H1 (cell line): ENCODE measurements at regions not wholly inside any gene's neighbourhood (a gene's known extent, or its start where the extent isn't known, plus 50 kb on each side); places are given as distances from the start of the nearest gene placed in this dataset.

ENCODE experiments used
- CTCF ChIA-PET: fragments of 300-600 bp; sonication (Branson Sonifier 250); formaldehyde crosslinking; loops from one replicate; lab custom pipeline; 2021; ENCODE audit not compliant: partially characterized antibody; lab: Charles Lee
- POLR2A ChIA-PET: fragments of 300-600 bp; sonication (Branson Sonifier 250); formaldehyde crosslinking; loops from one replicate; lab custom pipeline; 2021; ENCODE audit warnings: inconsistent platforms; ENCODE audit not compliant: partially characterized antibody; lab: Charles Lee
- DNase-seq, 2 experiments: peaks; one replicate each; pipeline versions ENCODE4 v3.0.0 to v3.0.0-alpha.2; 2010 to 2022; ENCODE audit warnings: low spot score in 2 of 2, low read depth in 1 of 2, mixed read lengths in 1 of 2
- FAIRE-seq: peaks from 2 replicates; lab custom pipeline; 2011; peaks lifted over from hg19 to GRCh38; lab: Jason Lieb, UNC
- H2AFZ ChIP-seq: 2 replicates; pipeline ENCODE4 v1.8.1; 2012; ENCODE audit warnings: low read length, inconsistent platforms
- H2AK5ac ChIP-seq: 2 replicates; pipeline ENCODE4 v1.6.1; 2013; ENCODE audit warnings: low read depth, low read length
- H2BK120ac ChIP-seq: replicated peaks from 2 replicates; pipeline ENCODE3; 2013; ENCODE audit warnings: low read depth, low read length, inconsistent platforms
- H2BK12ac ChIP-seq: 2 replicates; pipeline ENCODE4 v1.6.1; 2013; ENCODE audit warnings: low read depth, low read length
- H2BK15ac ChIP-seq: 2 replicates; pipeline ENCODE4 v1.6.1; 2013; ENCODE audit warnings: low read length
- H2BK20ac ChIP-seq: 2 replicates; pipeline ENCODE4 v1.6.1; 2013; ENCODE audit warnings: low read length
- H2BK5ac ChIP-seq: 2 replicates; pipeline ENCODE4 v1.6.1; 2013; ENCODE audit warnings: low read depth, low read length
- H3K14ac ChIP-seq: 2 replicates; pipeline ENCODE4 v1.6.1; 2013; ENCODE audit warnings: inconsistent platforms; ENCODE audit not compliant: insufficient read length
- H3K18ac ChIP-seq: 2 replicates; pipeline ENCODE4 v1.6.1; 2013; ENCODE audit warnings: low read length; ENCODE audit errors: extremely low read depth
- H3K23ac ChIP-seq: 2 replicates; pipeline ENCODE4 v1.6.1; 2013; ENCODE audit warnings: inconsistent platforms; ENCODE audit not compliant: insufficient read length
- H3K23me2 ChIP-seq: 2 replicates; pipeline ENCODE4 v1.6.1; 2013; ENCODE audit warnings: low read depth, low read length
- H3K27ac ChIP-seq: 2 replicates; pipeline ENCODE4 v1.6.1; 2011; ENCODE audit warnings: low read depth, low read length, inconsistent platforms
- H3K27me3 ChIP-seq, 4 experiments: replicated peaks in 1 of 4; 1 replicate in 1 of 4; 2 replicates in 3 of 4; pipeline versions ENCODE4 v1.6.1 to v1.8.1; 2011 to 2013; ENCODE audit warnings: low read length in 3 of 4, mild to moderate bottlenecking in 3 of 4, inconsistent platforms in 2 of 4, mixed read lengths in 2 of 4, moderate library complexity in 1 of 4; ENCODE audit not compliant: control insufficient read depth in 3 of 4, insufficient read depth in 3 of 4; ENCODE audit errors: extremely low read depth in 1 of 4
- H3K36me3 ChIP-seq, 4 experiments: 2 replicates each; pipeline versions ENCODE4 v1.6.1 to v1.8.1; 2011 to 2013; ENCODE audit warnings: mild to moderate bottlenecking in 4 of 4, low read length in 3 of 4, moderate library complexity in 2 of 4, control low read depth in 1 of 4, inconsistent platforms in 1 of 4; ENCODE audit not compliant: insufficient read depth in 4 of 4, control insufficient read depth in 2 of 4
- H3K4ac ChIP-seq: replicated peaks from 2 replicates; pipeline ENCODE3; 2013; ENCODE audit warnings: low read length, low read depth, mixed read lengths, inconsistent platforms; ENCODE audit not compliant: insufficient read length
- H3K4me1 ChIP-seq, 4 experiments: replicated peaks in 1 of 4; 1 replicate in 1 of 4; 2 replicates in 3 of 4; pipeline versions ENCODE4 v1.6.1 to v1.8.1; 2011 to 2013; ENCODE audit warnings: low read length in 3 of 4, inconsistent platforms in 2 of 4, mixed read lengths in 1 of 4; ENCODE audit not compliant: insufficient read depth in 4 of 4, control insufficient read depth in 3 of 4
- H3K4me2 ChIP-seq, 2 experiments: 2 replicates each; pipeline versions ENCODE4 v1.6.1 to v1.8.1; 2011 to 2013; ENCODE audit warnings: low read depth in 2 of 2, low read length in 2 of 2, control low read depth in 1 of 2, inconsistent platforms in 1 of 2, mild to moderate bottlenecking in 1 of 2; ENCODE audit not compliant: insufficient read depth in 1 of 2
- H3K4me3 ChIP-seq, 4 experiments: fragments of 200-600, 300-600 bp in 1 of 4; sonication (generic), shearing (Covaris generic), sonication (Bioruptor Twin) in 1 of 4; 2 replicates each; pipeline versions ENCODE4 v1.5.1 to v1.8.1; 2011 to 2016; ENCODE audit warnings: low read length in 4 of 4, low read depth in 3 of 4, control low read depth in 2 of 4, inconsistent platforms in 2 of 4, mild to moderate bottlenecking in 2 of 4, mixed read lengths in 1 of 4, moderate library complexity in 1 of 4; ENCODE audit not compliant: insufficient read depth in 2 of 4; ENCODE audit errors: extremely low read depth in 1 of 4
- H3K56ac ChIP-seq: replicated peaks from 2 replicates; pipeline ENCODE3; 2013; ENCODE audit warnings: low read depth, mild to moderate bottlenecking, mixed read lengths, low read length, inconsistent platforms; ENCODE audit not compliant: insufficient read length
- H3K79me1 ChIP-seq: 2 replicates; pipeline ENCODE4 v1.6.1; 2013; ENCODE audit warnings: low read depth, low read length, control low read depth
- H3K79me2 ChIP-seq, 2 experiments: 2 replicates each; pipeline versions ENCODE4 v1.6.1 to v1.8.1; 2012 to 2013; ENCODE audit warnings: low read length in 2 of 2, mild to moderate bottlenecking in 2 of 2, inconsistent platforms in 1 of 2; ENCODE audit not compliant: insufficient read depth in 2 of 2, control insufficient read depth in 1 of 2
- H3K9ac ChIP-seq, 4 experiments: replicated peaks in 1 of 4; 1 replicate in 1 of 4; 2 replicates in 3 of 4; pipeline versions ENCODE4 v1.6.1 to v1.8.1; 2011 to 2013; ENCODE audit warnings: low read depth in 3 of 4, low read length in 3 of 4, control low read depth in 2 of 4, mild to moderate bottlenecking in 2 of 4, moderate library complexity in 2 of 4, inconsistent platforms in 1 of 4; ENCODE audit errors: extremely low read depth in 1 of 4
- H3K9me3 ChIP-seq, 2 experiments: 2 replicates each; pipeline versions ENCODE4 v1.6.1 to v1.8.1; 2012 to 2013; ENCODE audit warnings: mild to moderate bottlenecking in 2 of 2, moderate library complexity in 2 of 2, control low read depth in 1 of 2, inconsistent platforms in 1 of 2, low read depth in 1 of 2, low read length in 1 of 2, mixed read lengths in 1 of 2; ENCODE audit not compliant: insufficient read depth in 2 of 2
- H4K20me1 ChIP-seq, 2 experiments: replicated peaks in 1 of 2; 2 replicates each; pipeline versions ENCODE3 to v1.8.1; 2011 to 2013; ENCODE audit warnings: inconsistent platforms in 2 of 2, low read length in 2 of 2, mild to moderate bottlenecking in 1 of 2; ENCODE audit not compliant: insufficient read depth in 2 of 2, control insufficient read depth in 1 of 2
- H4K5ac ChIP-seq: 2 replicates; pipeline ENCODE4 v1.6.1; 2013; ENCODE audit warnings: low read length, low read depth, mixed read lengths, inconsistent platforms; ENCODE audit not compliant: insufficient read length
- H4K8ac ChIP-seq: 2 replicates; pipeline ENCODE4 v1.8.0; 2013; ENCODE audit warnings: mild to moderate bottlenecking, moderate library complexity, low read length, inconsistent platforms; ENCODE audit not compliant: insufficient read depth; ENCODE audit errors: extremely low read depth
- H4K91ac ChIP-seq: replicated peaks from 2 replicates; pipeline ENCODE3; 2013; ENCODE audit warnings: low read length, mixed read lengths, inconsistent platforms; ENCODE audit not compliant: insufficient read length
- CHD1 ChIP-seq: IDR thresholded peaks from 2 replicates; pipeline ENCODE4 v1.6.1; 2012; ENCODE audit warnings: low read depth, low read length, improper control_type of control experiment
- RFX5 ChIP-seq: IDR thresholded peaks from 2 replicates; pipeline ENCODE4 v1.6.1; 2011; ENCODE audit warnings: low read depth, low read length, improper control_type of control experiment, borderline replicate concordance
- WGBS, 2 experiments: shearing (Covaris generic) in 1 of 2; methylation state at CpG; one replicate each; pipeline versions ENCODE4 v1.1.6 to v1.1.7; 2013 to 2015; ENCODE audit warnings: low lambda C conversion rate in 2 of 2, mixed read lengths in 2 of 2, inconsistent platforms in 1 of 2, low coverage in 1 of 2, missing lambda C conversion rate in 1 of 2; ENCODE audit not compliant: insufficient replicate concordance in 2 of 2, insufficient coverage in 1 of 2, insufficient read length in 1 of 2; ENCODE audit errors: extremely low coverage in 1 of 2, missing lambda C conversion rate in 1 of 2; 5-methylcytosine and 5-hydroxymethylcytosine counted together

DNA sequence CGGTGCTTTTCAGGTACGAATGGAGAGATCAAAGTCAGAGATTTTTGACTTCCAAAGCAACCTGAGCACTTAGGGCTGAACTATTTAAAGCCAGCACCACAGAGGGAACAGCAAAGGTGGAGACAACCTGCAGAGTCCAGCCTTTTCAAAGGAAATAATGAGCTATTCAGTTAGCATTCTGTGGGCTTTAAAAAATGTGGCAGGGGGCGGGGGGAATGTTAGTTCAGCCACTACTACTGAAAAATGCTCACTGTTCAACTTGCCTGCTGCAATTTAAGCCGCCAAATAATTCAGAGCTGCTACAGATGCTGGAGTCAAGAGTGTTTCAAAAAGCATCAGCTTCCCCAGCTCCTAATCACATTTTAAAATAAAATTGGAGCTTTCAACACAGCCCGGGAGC is 473.3 kb upstream of the PLXNA2 start:
- Histone ChIP-seq H3K79me2 (no peaks in the 10 kb centered on the region), H3K79me1 (no peaks in the 10 kb centered on the region), H3K27me3 (no peaks in the 10 kb centered on the region), H3K18ac (no peak overlapping the region), H4K20me1 (no peaks in the 10 kb centered on the region), H3K4me2 (peak overlapping the region in 1 of 2 experiments; percentile 18; a peak in 1 of 4 replicates), H2BK15ac (no peak overlapping the region), H2AK5ac (no peak overlapping the region), H3K23me2 (no peaks in the 10 kb centered on the region), H3K56ac (no peak overlapping the region), H2BK12ac (no peak overlapping the region), H3K4ac (no peak overlapping the region), H2BK20ac (no peak overlapping the region), H3K9me3 (peaks cover 0 to 7% of the 10 kb centered on the region in 2 experiments; a peak in 2 of 4 replicates), H2AFZ (no peak overlapping the region), H4K5ac (no peak overlapping the region), H3K4me1 (no peaks in the 10 kb centered on the region; a peak in 2 of 7 replicates), H3K36me3 (no peaks in the 10 kb centered on the region), H3K27ac (no peak overlapping the region), H3K4me3 (no peak overlapping the region), H4K8ac (no peak overlapping the region), H2BK5ac (no peak overlapping the region), H4K91ac (no peak overlapping the region), H2BK120ac (no peak overlapping the region), H3K23ac (no peak overlapping the region), H3K9ac (no peak overlapping the region), H3K14ac (no peak overlapping the region)
- FAIRE-seq (no peak), DNase-seq (no peak)
- ChIA-PET POLR2A (no interaction called here), CTCF (interaction anchor here (0.7 kb wide), 1 partner anchor 621 kb away, joined by 3 read pairs; no protein-coding TSS in a partner anchor)
- 84% methylated on average over 5 of the region's 5 CpGs; no CpG with 5 or more reads in 1 of the 2 experiments for WGBS, 2 experiments
- TF ChIP-seq CHD1 (no peak), RFX5 (no peak)
